HEK293 (cell line): ENCODE measurements at regions not wholly inside any gene's neighbourhood (a gene's known extent, or its start where the extent isn't known, plus 50 kb on each side); places are given as distances from the start of the nearest gene placed in this dataset.

ENCODE experiments used
- CTCF ChIA-PET: fragments of 350-600 bp; formaldehyde crosslinking; extraction: SDS; loops from one replicate; lab custom pipeline; 2021; ENCODE audit warnings: antibody characterized with exemption; lab: Yijun Ruan, JAX
- POLR2A ChIA-PET: fragments of 300-600 bp; formaldehyde crosslinking; extraction: SDS; loops from one replicate; lab custom pipeline; 2020; ENCODE audit warnings: antibody characterized with exemption, inconsistent platforms; lab: Yijun Ruan, JAX
- H3K27ac ChIP-seq: fragments of 200-500 bp; sonication (Bioruptor generic); 2 replicates; pipeline ENCODE4 v1.5.1; 2014; ENCODE audit warnings: low read depth, low read length, control low read depth, inconsistent platforms; ENCODE audit errors: extremely low read depth
- H3K36me3 ChIP-seq, 2 experiments: fragments of 200-500 bp in 1 of 2; sonication (Bioruptor generic) in 1 of 2; 1 replicate in 1 of 2; 2 replicates in 1 of 2; pipeline ENCODE4 v1.5.1; 2014 to 2017; ENCODE audit warnings: inconsistent platforms in 2 of 2, low read length in 2 of 2; ENCODE audit not compliant: control insufficient read depth in 2 of 2, insufficient read depth in 1 of 2
- H3K4me1 ChIP-seq: fragments of 200-500 bp; sonication (Bioruptor generic); 2 replicates; pipeline ENCODE4 v1.5.1; 2014; ENCODE audit warnings: mild to moderate bottlenecking, low read length, inconsistent platforms; ENCODE audit not compliant: control insufficient read depth, insufficient read depth
- H3K4me3 ChIP-seq: 2 replicates; pipeline ENCODE4 v1.5.1; 2011; ENCODE audit warnings: low read depth, mild to moderate bottlenecking, control low read depth, low read length, moderate library complexity
- H3K9me3 ChIP-seq: fragments of 200-500 bp; sonication (Bioruptor generic); 2 replicates; pipeline ENCODE4 v1.5.1; 2014; ENCODE audit warnings: low read depth, low read length, inconsistent platforms; ENCODE audit not compliant: control insufficient read depth, insufficient read depth
- BCL11B ChIP-seq: fragments of 450-650 bp; formaldehyde crosslinking; IDR thresholded peaks from 2 replicates; pipeline ENCODE4 v1.5.1; 2016; ENCODE audit warnings: low read depth, missing biosample characterization, missing genetic modification characterization
- GLI2 ChIP-seq: fragments of 450-650 bp; formaldehyde crosslinking; IDR thresholded peaks from 2 replicates; pipeline ENCODE4; 2017; ENCODE audit warnings: missing biosample characterization, missing genetic modification characterization, low read depth, borderline replicate concordance
- REPIN1 ChIP-seq: fragments of 450-650 bp; formaldehyde crosslinking; IDR thresholded peaks from 2 replicates; pipeline ENCODE4 v1.5.1; 2017; ENCODE audit warnings: missing biosample characterization, missing genetic modification characterization, low read depth
- TCF7L2 ChIP-seq: IDR thresholded peaks from 2 replicates; pipeline ENCODE4 v1.6.1; 2011; ENCODE audit warnings: low read depth, mild to moderate bottlenecking, inconsistent platforms, low read length, moderate library complexity, borderline replicate concordance
- TRIM28 ChIP-seq: IDR thresholded peaks from 2 replicates; pipeline ENCODE4 v1.6.1; 2011; ENCODE audit warnings: low read length, control low read depth, borderline replicate concordance
- ZBTB1 ChIP-seq: fragments of 450-650 bp; formaldehyde crosslinking; IDR thresholded peaks from 2 replicates; pipeline ENCODE4 v1.5.1; 2016; ENCODE audit warnings: missing biosample characterization, missing genetic modification characterization
- ZBTB8A ChIP-seq: fragments of 450-650 bp; formaldehyde crosslinking; IDR thresholded peaks from 2 replicates; pipeline ENCODE4 v1.5.1; 2016; ENCODE audit warnings: missing biosample characterization, missing genetic modification characterization
- ZNF10 ChIP-seq: fragments of 450-650 bp; formaldehyde crosslinking; IDR thresholded peaks from 2 replicates; pipeline ENCODE4 v1.5.1; 2017; ENCODE audit warnings: missing biosample characterization, missing genetic modification characterization
- ZNF146 ChIP-seq: fragments of 450-650 bp; formaldehyde crosslinking; IDR thresholded peaks from 2 replicates; pipeline ENCODE4 v1.5.1; 2016; ENCODE audit warnings: missing biosample characterization, missing genetic modification characterization
- ZNF26 ChIP-seq: fragments of 450-650 bp; formaldehyde crosslinking; IDR thresholded peaks from 2 replicates; pipeline ENCODE4 v1.5.1; 2016; ENCODE audit warnings: missing biosample characterization, missing genetic modification characterization
- ZNF292 ChIP-seq: fragments of 450-650 bp; formaldehyde crosslinking; IDR thresholded peaks from 2 replicates; pipeline ENCODE4 v1.5.1; 2016; ENCODE audit warnings: low read depth, missing biosample characterization, missing genetic modification characterization, borderline replicate concordance
- ZNF335 ChIP-seq: fragments of 450-650 bp; formaldehyde crosslinking; conservative IDR thresholded peaks from 2 replicates; pipeline ENCODE4 v1.5.1; 2016; ENCODE audit warnings: missing biosample characterization, missing genetic modification characterization
- ZNF354C ChIP-seq: fragments of 450-650 bp; formaldehyde crosslinking; IDR thresholded peaks from 2 replicates; pipeline ENCODE4 v1.5.1; 2016; ENCODE audit warnings: missing biosample characterization, missing genetic modification characterization, low read depth, borderline replicate concordance
- ZNF514 ChIP-seq: fragments of 450-650 bp; formaldehyde crosslinking; IDR thresholded peaks from 2 replicates; pipeline ENCODE4 v1.5.1; 2016; ENCODE audit warnings: missing biosample characterization, missing genetic modification characterization
- ZNF549 ChIP-seq: fragments of 450-650 bp; IDR thresholded peaks from 2 replicates; pipeline ENCODE4 v1.5.1; 2018; ENCODE audit warnings: missing biosample characterization, missing genetic modification characterization, mild to moderate bottlenecking, inconsistent platforms, moderate library complexity
- ZSCAN18 ChIP-seq: fragments of 450-650 bp; formaldehyde crosslinking; IDR thresholded peaks from 2 replicates; pipeline ENCODE4 v1.5.1; 2016; ENCODE audit warnings: missing biosample characterization, missing genetic modification characterization
- TF ChIP-seq, protein P1 (sequence below): fragments of 450-650 bp; formaldehyde crosslinking; IDR thresholded peaks from 2 replicates; pipeline ENCODE4 v1.5.1; 2016; ENCODE audit warnings: missing biosample characterization, missing genetic modification characterization, borderline replicate concordance
- TF ChIP-seq, protein P2 (sequence below): fragments of 450-650 bp; formaldehyde crosslinking; conservative IDR thresholded peaks from 2 replicates; pipeline ENCODE4 v1.5.1; 2016; ENCODE audit warnings: low read depth, missing biosample characterization, missing genetic modification characterization
- TF ChIP-seq, protein P3 (sequence below): fragments of 450-650 bp; formaldehyde crosslinking; IDR thresholded peaks from 2 replicates; pipeline ENCODE4 v1.5.1; 2016; ENCODE audit warnings: missing biosample characterization, missing genetic modification characterization

GRCh38 chr5:62090953-62091352 lies 215.1 kb upstream of the KIF2A start:
- ChIA-PET CTCF (no interaction called here), POLR2A (no interaction called here)
- TF ChIP-seq GLI2 (tag by site-specific recombination) (no peak), ZSCAN18 (tag by site-specific recombination) (no peak), BCL11B (tag by site-specific recombination) (no peak), ZBTB8A (no peak), ZNF514 (tag by site-specific recombination) (no peak), ZNF335 (tag by site-specific recombination) (no peak), ZNF10 (tag by site-specific recombination) (no peak), TCF7L2 (no peak), ZNF292 (no peak), ZBTB1 (tag by site-specific recombination) (no peak), ZNF354C (tag by site-specific recombination) (no peak), ZNF146 (tag by site-specific recombination) (no peak), TRIM28 (no peak), ZNF549 (tag by site-specific recombination) (no peak), ZNF26 (tag by site-specific recombination) (no peak), REPIN1 (no peak)
- TF ChIP-seq, protein P1, sequence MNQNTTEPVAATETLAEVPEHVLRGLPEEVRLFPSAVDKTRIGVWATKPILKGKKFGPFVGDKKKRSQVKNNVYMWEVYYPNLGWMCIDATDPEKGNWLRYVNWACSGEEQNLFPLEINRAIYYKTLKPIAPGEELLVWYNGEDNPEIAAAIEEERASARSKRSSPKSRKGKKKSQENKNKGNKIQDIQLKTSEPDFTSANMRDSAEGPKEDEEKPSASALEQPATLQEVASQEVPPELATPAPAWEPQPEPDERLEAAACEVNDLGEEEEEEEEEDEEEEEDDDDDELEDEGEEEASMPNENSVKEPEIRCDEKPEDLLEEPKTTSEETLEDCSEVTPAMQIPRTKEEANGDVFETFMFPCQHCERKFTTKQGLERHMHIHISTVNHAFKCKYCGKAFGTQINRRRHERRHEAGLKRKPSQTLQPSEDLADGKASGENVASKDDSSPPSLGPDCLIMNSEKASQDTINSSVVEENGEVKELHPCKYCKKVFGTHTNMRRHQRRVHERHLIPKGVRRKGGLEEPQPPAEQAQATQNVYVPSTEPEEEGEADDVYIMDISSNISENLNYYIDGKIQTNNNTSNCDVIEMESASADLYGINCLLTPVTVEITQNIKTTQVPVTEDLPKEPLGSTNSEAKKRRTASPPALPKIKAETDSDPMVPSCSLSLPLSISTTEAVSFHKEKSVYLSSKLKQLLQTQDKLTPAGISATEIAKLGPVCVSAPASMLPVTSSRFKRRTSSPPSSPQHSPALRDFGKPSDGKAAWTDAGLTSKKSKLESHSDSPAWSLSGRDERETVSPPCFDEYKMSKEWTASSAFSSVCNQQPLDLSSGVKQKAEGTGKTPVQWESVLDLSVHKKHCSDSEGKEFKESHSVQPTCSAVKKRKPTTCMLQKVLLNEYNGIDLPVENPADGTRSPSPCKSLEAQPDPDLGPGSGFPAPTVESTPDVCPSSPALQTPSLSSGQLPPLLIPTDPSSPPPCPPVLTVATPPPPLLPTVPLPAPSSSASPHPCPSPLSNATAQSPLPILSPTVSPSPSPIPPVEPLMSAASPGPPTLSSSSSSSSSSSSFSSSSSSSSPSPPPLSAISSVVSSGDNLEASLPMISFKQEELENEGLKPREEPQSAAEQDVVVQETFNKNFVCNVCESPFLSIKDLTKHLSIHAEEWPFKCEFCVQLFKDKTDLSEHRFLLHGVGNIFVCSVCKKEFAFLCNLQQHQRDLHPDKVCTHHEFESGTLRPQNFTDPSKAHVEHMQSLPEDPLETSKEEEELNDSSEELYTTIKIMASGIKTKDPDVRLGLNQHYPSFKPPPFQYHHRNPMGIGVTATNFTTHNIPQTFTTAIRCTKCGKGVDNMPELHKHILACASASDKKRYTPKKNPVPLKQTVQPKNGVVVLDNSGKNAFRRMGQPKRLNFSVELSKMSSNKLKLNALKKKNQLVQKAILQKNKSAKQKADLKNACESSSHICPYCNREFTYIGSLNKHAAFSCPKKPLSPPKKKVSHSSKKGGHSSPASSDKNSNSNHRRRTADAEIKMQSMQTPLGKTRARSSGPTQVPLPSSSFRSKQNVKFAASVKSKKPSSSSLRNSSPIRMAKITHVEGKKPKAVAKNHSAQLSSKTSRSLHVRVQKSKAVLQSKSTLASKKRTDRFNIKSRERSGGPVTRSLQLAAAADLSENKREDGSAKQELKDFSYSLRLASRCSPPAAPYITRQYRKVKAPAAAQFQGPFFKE (tag by site-specific recombination) = no peak
- TF ChIP-seq, protein P2, sequence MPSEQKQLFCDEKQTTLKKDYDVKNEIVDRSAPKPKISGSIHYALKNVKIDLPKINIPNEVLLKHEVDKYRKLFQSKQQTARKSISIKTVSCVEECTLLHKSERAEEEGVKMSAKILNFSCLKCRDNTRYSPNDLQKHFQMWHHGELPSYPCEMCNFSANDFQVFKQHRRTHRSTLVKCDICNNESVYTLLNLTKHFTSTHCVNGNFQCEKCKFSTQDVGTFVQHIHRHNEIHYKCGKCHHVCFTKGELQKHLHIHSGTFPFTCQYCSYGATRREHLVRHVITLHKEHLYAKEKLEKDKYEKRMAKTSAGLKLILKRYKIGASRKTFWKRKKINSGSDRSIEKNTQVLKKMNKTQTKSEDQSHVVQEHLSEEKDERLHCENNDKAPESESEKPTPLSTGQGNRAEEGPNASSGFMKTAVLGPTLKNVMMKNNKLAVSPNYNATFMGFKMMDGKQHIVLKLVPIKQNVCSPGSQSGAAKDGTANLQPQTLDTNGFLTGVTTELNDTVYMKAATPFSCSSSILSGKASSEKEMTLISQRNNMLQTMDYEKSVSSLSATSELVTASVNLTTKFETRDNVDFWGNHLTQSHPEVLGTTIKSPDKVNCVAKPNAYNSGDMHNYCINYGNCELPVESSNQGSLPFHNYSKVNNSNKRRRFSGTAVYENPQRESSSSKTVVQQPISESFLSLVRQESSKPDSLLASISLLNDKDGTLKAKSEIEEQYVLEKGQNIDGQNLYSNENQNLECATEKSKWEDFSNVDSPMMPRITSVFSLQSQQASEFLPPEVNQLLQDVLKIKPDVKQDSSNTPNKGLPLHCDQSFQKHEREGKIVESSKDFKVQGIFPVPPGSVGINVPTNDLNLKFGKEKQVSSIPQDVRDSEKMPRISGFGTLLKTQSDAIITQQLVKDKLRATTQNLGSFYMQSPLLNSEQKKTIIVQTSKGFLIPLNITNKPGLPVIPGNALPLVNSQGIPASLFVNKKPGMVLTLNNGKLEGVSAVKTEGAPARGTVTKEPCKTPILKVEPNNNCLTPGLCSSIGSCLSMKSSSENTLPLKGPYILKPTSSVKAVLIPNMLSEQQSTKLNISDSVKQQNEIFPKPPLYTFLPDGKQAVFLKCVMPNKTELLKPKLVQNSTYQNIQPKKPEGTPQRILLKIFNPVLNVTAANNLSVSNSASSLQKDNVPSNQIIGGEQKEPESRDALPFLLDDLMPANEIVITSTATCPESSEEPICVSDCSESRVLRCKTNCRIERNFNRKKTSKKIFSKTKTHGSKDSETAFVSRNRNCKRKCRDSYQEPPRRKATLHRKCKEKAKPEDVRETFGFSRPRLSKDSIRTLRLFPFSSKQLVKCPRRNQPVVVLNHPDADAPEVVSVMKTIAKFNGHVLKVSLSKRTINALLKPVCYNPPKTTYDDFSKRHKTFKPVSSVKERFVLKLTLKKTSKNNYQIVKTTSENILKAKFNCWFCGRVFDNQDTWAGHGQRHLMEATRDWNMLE (tag by site-specific recombination) = no peak
- TF ChIP-seq, protein P3, sequence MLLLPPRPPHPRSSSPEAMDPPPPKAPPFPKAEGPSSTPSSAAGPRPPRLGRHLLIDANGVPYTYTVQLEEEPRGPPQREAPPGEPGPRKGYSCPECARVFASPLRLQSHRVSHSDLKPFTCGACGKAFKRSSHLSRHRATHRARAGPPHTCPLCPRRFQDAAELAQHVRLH (tag by site-specific recombination) = no peak
- no peaks in the 10 kb centered on the region for H3K9me3 ChIP-seq
- no peaks in the 10 kb centered on the region for H3K4me1 ChIP-seq
- H3K36me3 ChIP-seq = no peaks in the 10 kb centered on the region
- no peak overlapping the region for H3K4me3 ChIP-seq
- H3K27ac ChIP-seq = no peak overlapping the region
